SK-N-DZ (cell line): ENCODE measurements at regions not wholly inside any gene's neighbourhood (a gene's known extent, or its start where the extent isn't known, plus 50 kb on each side); places are given as distances from the start of the nearest gene placed in this dataset.

Experiments
- DNase-seq: peaks from one replicate; pipeline ENCODE4 v3.0.0-alpha.2; 2015; ENCODE audit warnings: low spot score

- no peak for DNase-seq
Measured at GRCh38 chr2:117071556-117072102, 742.9 kb upstream of the DDX18 start.

- no peak for DNase-seq
Measured at GRCh38 chr2:117074756-117075155, 739.7 kb upstream of the DDX18 start.

- DNase-seq: no peak
Measured at GRCh38 chr2:117085256-117085655, 729.2 kb upstream of the DDX18 start.

- DNase-seq: no peak
Measured at GRCh38 chr2:117085737-117086136, 728.8 kb upstream of the DDX18 start.

GRCh38 chr2:117086174-117086942 is 728.1 kb upstream of the DDX18 start:
- no peak for DNase-seq

GRCh38 chr2:117086943-117087250 is 727.6 kb upstream of the DDX18 start:
- no peak for DNase-seq

- peak; percentile 2 for DNase-seq
Measured at GRCh38 chr2:117087535-117088291, 726.8 kb upstream of the DDX18 start.

- no peak for DNase-seq
Measured at GRCh38 chr2:117091041-117091837, 723.3 kb upstream of the DDX18 start.

- DNase-seq: no peak
Measured at GRCh38 chr2:117101613-117102012, 712.9 kb upstream of the DDX18 start.

GRCh38 chr2:117108741-117109267 is 705.7 kb upstream of the DDX18 start:
- DNase-seq: no peak

- DNase-seq: no peak
Measured at GRCh38 chr2:117118994-117119393, 695.5 kb upstream of the DDX18 start.

- DNase-seq: no peak
Measured at GRCh38 chr2:117123362-117123761, 691.1 kb upstream of the DDX18 start.

GRCh38 chr2:117126656-117127055 is 687.8 kb upstream of the DDX18 start:
- DNase-seq: peak; percentile 18

GRCh38 chr2:117127680-117128079 is 686.8 kb upstream of the DDX18 start:
- DNase-seq: no peak

- DNase-seq: no peak
Measured at GRCh38 chr2:117128461-117128860, 686.0 kb upstream of the DDX18 start.

- no peak for DNase-seq
Measured at GRCh38 chr2:117137371-117137770, 677.1 kb upstream of the DDX18 start.

- no peak for DNase-seq
Measured at GRCh38 chr2:117169036-117169765, 645.3 kb upstream of the DDX18 start.

GRCh38 chr2:117170897-117171296 is 643.6 kb upstream of the DDX18 start:
- DNase-seq: no peak

GRCh38 chr2:117179405-117179804 is 635.1 kb upstream of the DDX18 start:
- DNase-seq: no peak

- DNase-seq: peak; percentile 35
Measured at GRCh38 chr2:117190856-117191559, 623.5 kb upstream of the DDX18 start.
